Neural progenitor cell (in vitro differentiated cells): ENCODE measurements at regions not wholly inside any gene's neighbourhood (a gene's known extent, or its start where the extent isn't known, plus 50 kb on each side); places are given as distances from the start of the nearest gene placed in this dataset.

Experiments
- DNase-seq: peaks from one replicate; pipeline ENCODE4 v3.0.0-alpha.2; 2016; ENCODE audit warnings: low spot score
- H2AFZ ChIP-seq: fragments of 200-600 bp; sonication (generic); replicated peaks from 2 replicates; pipeline ENCODE4 v1.6.1; 2016; ENCODE audit warnings: antibody characterized with exemption
- H3F3A ChIP-seq: fragments of 200-600 bp; sonication (generic); 2 replicates; pipeline ENCODE4 v1.6.1; 2016; ENCODE audit warnings: antibody characterized with exemption, low read depth
- H3K27ac ChIP-seq: fragments of 200-600 bp; sonication (generic); 2 replicates; pipeline ENCODE4 v1.5.1; 2016; ENCODE audit warnings: mild to moderate bottlenecking
- H3K27me3 ChIP-seq: fragments of 200-600 bp; sonication (generic); 2 replicates; pipeline ENCODE4 v1.6.1; 2016; ENCODE audit warnings: mild to moderate bottlenecking, moderate library complexity
- H3K36me3 ChIP-seq: fragments of 200-600 bp; sonication (generic); 2 replicates; pipeline ENCODE4 v1.5.1; 2016
- H3K4me1 ChIP-seq: fragments of 200-600 bp; sonication (generic); 2 replicates; pipeline ENCODE4 v1.6.1; 2016; ENCODE audit warnings: mixed run types
- H3K4me2 ChIP-seq: fragments of 200-600 bp; sonication (generic); 2 replicates; pipeline ENCODE4 v1.6.1; 2016
- H3K4me3 ChIP-seq: fragments of 200-600 bp; sonication (generic); 2 replicates; pipeline ENCODE4 v1.5.1; 2016
- H3K79me2 ChIP-seq: fragments of 200-600 bp; sonication (generic); 2 replicates; pipeline ENCODE4 v1.6.1; 2016; ENCODE audit warnings: low read depth
- H3K9ac ChIP-seq: fragments of 200-600 bp; sonication (generic); 2 replicates; pipeline ENCODE4 v1.6.1; 2016
- H3K9me3 ChIP-seq: fragments of 200-600 bp; sonication (generic); 2 replicates; pipeline ENCODE4 v1.5.1; 2016; ENCODE audit warnings: low read depth
- H4K20me1 ChIP-seq: fragments of 200-600 bp; sonication (generic); 2 replicates; pipeline ENCODE4 v1.6.1; 2016; ENCODE audit warnings: low read depth
- H3K27ac Mint-ChIP-seq: 3 replicates; pipeline ENCODE4 v1.8.0; 2021; ENCODE audit warnings: mixed read lengths
- H3K27me3 Mint-ChIP-seq: 2 replicates; pipeline ENCODE4 v1.8.0; 2022; ENCODE audit warnings: low read depth, mild to moderate bottlenecking, inconsistent platforms, moderate library complexity, mixed read lengths; ENCODE audit not compliant: insufficient read depth
- H3K36me3 Mint-ChIP-seq: 3 replicates; pipeline ENCODE4 v1.8.0; 2021; ENCODE audit warnings: mixed read lengths
- H3K4me1 Mint-ChIP-seq: 3 replicates; pipeline ENCODE4 v1.8.0; 2021; ENCODE audit warnings: mixed read lengths
- H3K4me3 Mint-ChIP-seq: 3 replicates; pipeline ENCODE4 v1.8.0; 2021; ENCODE audit warnings: mild to moderate bottlenecking, moderate library complexity, mixed read lengths
- H3K9me3 Mint-ChIP-seq: 3 replicates; pipeline ENCODE4 v1.8.0; 2020; ENCODE audit warnings: mixed read lengths
- CTCF ChIP-seq: fragments of 200-600 bp; sonication (generic); IDR thresholded peaks from 2 replicates; pipeline ENCODE4 v1.5.1; 2017; ENCODE audit warnings: antibody characterized with exemption, mild to moderate bottlenecking
- EZH2 ChIP-seq: fragments of 200-600 bp; sonication (generic); IDR thresholded peaks from 2 replicates; pipeline ENCODE4 v1.6.1; 2017; ENCODE audit warnings: antibody characterized with exemption, mild to moderate bottlenecking, moderate library complexity
- EZH2phosphoT487 ChIP-seq: fragments of 200-600 bp; sonication (generic); IDR thresholded peaks from 2 replicates; pipeline ENCODE4 v1.6.1; 2017; ENCODE audit warnings: antibody characterized with exemption

- H3K36me3 Mint-ChIP-seq = no peaks in the 10 kb centered on the region
- no peak overlapping the region for H2AFZ ChIP-seq
Measured at GRCh38 chr11:12585861-12586260, 88.4 kb upstream of the TEAD1 start.

GRCh38 chr11:12587333-12587991, 86.8 kb upstream of the TEAD1 start:
- no peak for DNase-seq
- Histone ChIP-seq H3K4me2 (no peak overlapping the region), H3K27ac (no peak overlapping the region), H3K36me3 (no peaks in the 10 kb centered on the region), H3K4me1 (no peaks in the 10 kb centered on the region), H3K9me3 (no peaks in the 10 kb centered on the region), H3F3A (no peaks in the 10 kb centered on the region), H4K20me1 (no peaks in the 10 kb centered on the region), H3K79me2 (no peaks in the 10 kb centered on the region), H3K27me3 (no peaks in the 10 kb centered on the region), H2AFZ (peak overlapping the region; percentile 78), H3K9ac (no peak overlapping the region), H3K4me3 (no peak overlapping the region)
- H3K9me3 Mint-ChIP-seq = no peaks in the 10 kb centered on the region
- H3K27me3 Mint-ChIP-seq = no peaks in the 10 kb centered on the region
- H3K27ac Mint-ChIP-seq = peak overlapping the region; percentile 2
- peaks cover 22% of the 10 kb centered on the region for H3K4me1 Mint-ChIP-seq
- no peaks in the 10 kb centered on the region for H3K36me3 Mint-ChIP-seq
- H3K4me3 Mint-ChIP-seq = no peak overlapping the region
- TF ChIP-seq CTCF = no peak
- no peak for TF ChIP-seq EZH2phosphoT487

More at GRCh38 chr11:12585861-12586260, 88.4 kb upstream of the TEAD1 start:
- H3K4me2 ChIP-seq = no peak overlapping the region
- no peaks in the 10 kb centered on the region for H3K79me2 ChIP-seq
- peaks cover 2% of the 10 kb centered on the region for H3K27me3 Mint-ChIP-seq
- H3K9me3 Mint-ChIP-seq = no peaks in the 10 kb centered on the region
- no peak overlapping the region for H3K4me3 Mint-ChIP-seq
- TF ChIP-seq CTCF (no peak), EZH2 (no peak), EZH2phosphoT487 (no peak)
- no peak overlapping the region for H3K27ac Mint-ChIP-seq
- H3K4me3 ChIP-seq = no peak overlapping the region
- H3K4me1 ChIP-seq = no peaks in the 10 kb centered on the region
- no peaks in the 10 kb centered on the region for H3K27me3 ChIP-seq
- H4K20me1 ChIP-seq = no peaks in the 10 kb centered on the region
- no peak overlapping the region for H3K27ac ChIP-seq
- no peak for DNase-seq
- H3K4me1 Mint-ChIP-seq = peaks cover 33% of the 10 kb centered on the region
- no peaks in the 10 kb centered on the region for H3F3A ChIP-seq
- H3K9ac ChIP-seq = no peak overlapping the region
- no peaks in the 10 kb centered on the region for H3K36me3 ChIP-seq
- H3K9me3 ChIP-seq = no peaks in the 10 kb centered on the region

GRCh38 chr11:12591706-12592105, 82.5 kb upstream of the TEAD1 start:
- Histone ChIP-seq H3K4me2 (no peak overlapping the region), H3K4me3 (no peak overlapping the region), H3K9ac (no peak overlapping the region), H2AFZ (peak overlapping the region; percentile 6), H3K79me2 (no peaks in the 10 kb centered on the region), H3K9me3 (no peaks in the 10 kb centered on the region), H3K27ac (no peak overlapping the region), H3K4me1 (no peaks in the 10 kb centered on the region), H3F3A (no peaks in the 10 kb centered on the region), H4K20me1 (no peaks in the 10 kb centered on the region), H3K27me3 (no peaks in the 10 kb centered on the region), H3K36me3 (no peaks in the 10 kb centered on the region)
- peaks cover 5% of the 10 kb centered on the region for H3K27me3 Mint-ChIP-seq
- TF ChIP-seq EZH2phosphoT487 (no peak), CTCF (no peak), EZH2 (no peak)
- no peak overlapping the region for H3K27ac Mint-ChIP-seq
- H3K4me1 Mint-ChIP-seq = peaks cover 15% of the 10 kb centered on the region
- no peaks in the 10 kb centered on the region for H3K36me3 Mint-ChIP-seq
- no peak for DNase-seq
- no peak overlapping the region for H3K4me3 Mint-ChIP-seq
- H3K9me3 Mint-ChIP-seq = peaks cover 1% of the 10 kb centered on the region
